ENCODE measurements at regions not wholly inside any gene's neighbourhood (a gene's known extent, or its start where the extent isn't known, plus 50 kb on each side); places are given as distances from the start of the nearest gene placed in this dataset.
"Not testable (repeated sequence)": the region's sequence is repeated elsewhere in the genome, so short reads cannot be mapped to it uniquely, and the experiment has no call there.

DNA sequence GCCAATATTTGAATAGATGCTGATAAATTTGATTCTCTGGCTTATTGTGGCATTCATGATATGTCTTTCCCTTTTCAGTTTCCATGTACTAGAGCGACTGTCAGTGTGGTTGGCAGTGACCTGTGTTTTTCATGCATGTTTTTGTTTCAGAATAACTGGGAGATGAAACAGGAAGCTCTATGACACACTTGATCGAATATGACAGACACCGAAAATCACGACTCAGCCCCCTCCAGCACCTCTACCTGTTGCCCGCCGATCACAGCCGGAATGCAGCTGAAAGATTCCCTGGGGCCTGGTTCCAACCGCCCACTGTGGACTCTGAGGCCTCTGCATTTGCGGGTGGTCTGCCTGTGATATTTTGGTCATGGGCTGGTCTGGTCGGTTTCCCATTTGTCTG, 226.8 kb upstream of the PLGLB2 start:
- TF ChIP-seq POLR2A (IDR thresholded peaks at IDR 0.05; ENCODE audit: extremely low read depth, insufficient read length); MYC (IDR thresholded peaks at IDR 0.05; ENCODE audit: low read depth, low read length): not testable (repeated sequence)
- TF ChIP-seq, protein P1, sequence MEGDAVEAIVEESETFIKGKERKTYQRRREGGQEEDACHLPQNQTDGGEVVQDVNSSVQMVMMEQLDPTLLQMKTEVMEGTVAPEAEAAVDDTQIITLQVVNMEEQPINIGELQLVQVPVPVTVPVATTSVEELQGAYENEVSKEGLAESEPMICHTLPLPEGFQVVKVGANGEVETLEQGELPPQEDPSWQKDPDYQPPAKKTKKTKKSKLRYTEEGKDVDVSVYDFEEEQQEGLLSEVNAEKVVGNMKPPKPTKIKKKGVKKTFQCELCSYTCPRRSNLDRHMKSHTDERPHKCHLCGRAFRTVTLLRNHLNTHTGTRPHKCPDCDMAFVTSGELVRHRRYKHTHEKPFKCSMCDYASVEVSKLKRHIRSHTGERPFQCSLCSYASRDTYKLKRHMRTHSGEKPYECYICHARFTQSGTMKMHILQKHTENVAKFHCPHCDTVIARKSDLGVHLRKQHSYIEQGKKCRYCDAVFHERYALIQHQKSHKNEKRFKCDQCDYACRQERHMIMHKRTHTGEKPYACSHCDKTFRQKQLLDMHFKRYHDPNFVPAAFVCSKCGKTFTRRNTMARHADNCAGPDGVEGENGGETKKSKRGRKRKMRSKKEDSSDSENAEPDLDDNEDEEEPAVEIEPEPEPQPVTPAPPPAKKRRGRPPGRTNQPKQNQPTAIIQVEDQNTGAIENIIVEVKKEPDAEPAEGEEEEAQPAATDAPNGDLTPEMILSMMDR (IDR thresholded peaks at IDR 0.05; ENCODE audit: low read depth, low read length), result not testable (repeated sequence)
